Mesendoderm (in vitro differentiated cells): ENCODE measurements at regions not wholly inside any gene's neighbourhood (a gene's known extent, or its start where the extent isn't known, plus 50 kb on each side); places are given as distances from the start of the nearest gene placed in this dataset.

ENCODE experiments used
- DNase-seq: peaks from one replicate; pipeline ENCODE4 v3.0.0; 2013
- H2AK5ac ChIP-seq: 2 replicates; pipeline ENCODE4 v1.6.1; 2013; ENCODE audit warnings: low read length, inconsistent platforms
- H2BK120ac ChIP-seq: 2 replicates; pipeline ENCODE4 v1.6.1; 2013; ENCODE audit warnings: low read depth, mild to moderate bottlenecking, low read length, moderate library complexity, mixed read lengths
- H2BK15ac ChIP-seq: replicated peaks from 2 replicates; pipeline ENCODE4 v1.6.1; 2013; ENCODE audit warnings: low read depth, mild to moderate bottlenecking, moderate library complexity
- H2BK5ac ChIP-seq: 2 replicates; pipeline ENCODE4 v1.6.1; 2013; ENCODE audit warnings: low read length, inconsistent platforms
- H3K18ac ChIP-seq: 2 replicates; pipeline ENCODE4 v1.6.1; 2013; ENCODE audit warnings: mild to moderate bottlenecking, low read length, mixed read lengths
- H3K23ac ChIP-seq: one replicate; pipeline ENCODE4 v1.6.1; 2013; ENCODE audit warnings: low read length
- H3K27ac ChIP-seq: 2 replicates; pipeline ENCODE4 v1.5.1; 2013; ENCODE audit warnings: low read depth, mild to moderate bottlenecking, inconsistent platforms, low read length, moderate library complexity
- H3K27me3 ChIP-seq: 2 replicates; pipeline ENCODE4 v1.6.1; 2013; ENCODE audit warnings: low read length, control low read depth, mild to moderate bottlenecking, inconsistent platforms; ENCODE audit not compliant: insufficient read depth, poor library complexity
- H3K36me3 ChIP-seq: 2 replicates; pipeline ENCODE4 v1.6.1; 2013; ENCODE audit warnings: low read length, inconsistent platforms; ENCODE audit not compliant: control insufficient read depth, insufficient read depth
- H3K4ac ChIP-seq: one replicate; pipeline ENCODE4 v1.6.1; 2013; ENCODE audit warnings: low read depth, mild to moderate bottlenecking, low read length, moderate library complexity
- H3K4me1 ChIP-seq: 2 replicates; pipeline ENCODE4 v1.6.1; 2013; ENCODE audit warnings: low read depth, low read length, inconsistent platforms; ENCODE audit not compliant: control insufficient read depth
- H3K4me2 ChIP-seq: 2 replicates; pipeline ENCODE4 v1.6.1; 2013; ENCODE audit warnings: low read length
- H3K4me3 ChIP-seq: 2 replicates; pipeline ENCODE4 v1.5.1; 2013; ENCODE audit warnings: mild to moderate bottlenecking, low read length
- H3K56ac ChIP-seq: one replicate; pipeline ENCODE4 v1.6.1; 2013; ENCODE audit warnings: low read length
- H3K79me1 ChIP-seq: 2 replicates; pipeline ENCODE4 v1.6.1; 2013; ENCODE audit warnings: low read length, inconsistent platforms
- H3K79me2 ChIP-seq: 2 replicates; pipeline ENCODE4 v1.6.1; 2013; ENCODE audit warnings: mild to moderate bottlenecking, low read length; ENCODE audit not compliant: control insufficient read depth, insufficient read depth
- H3K9ac ChIP-seq: 2 replicates; pipeline ENCODE4 v1.6.1; 2013; ENCODE audit warnings: low read length, inconsistent platforms
- H4K5ac ChIP-seq: one replicate; pipeline ENCODE4 v1.6.1; 2013; ENCODE audit warnings: low read length
- H4K8ac ChIP-seq: one replicate; pipeline ENCODE4 v1.6.1; 2013; ENCODE audit warnings: low read depth, mild to moderate bottlenecking, control low read depth, low read length, moderate library complexity
- WGBS: extraction: QIAGEN DNeasy Blood & Tissue Kit; methylation state at CpG from one replicate; pipeline ENCODE4 v1.1.7; 2013; ENCODE audit warnings: low lambda C conversion rate, missing lambda C conversion rate; ENCODE audit not compliant: insufficient coverage; ENCODE audit errors: extremely low coverage; 5-methylcytosine and 5-hydroxymethylcytosine counted together

DNA sequence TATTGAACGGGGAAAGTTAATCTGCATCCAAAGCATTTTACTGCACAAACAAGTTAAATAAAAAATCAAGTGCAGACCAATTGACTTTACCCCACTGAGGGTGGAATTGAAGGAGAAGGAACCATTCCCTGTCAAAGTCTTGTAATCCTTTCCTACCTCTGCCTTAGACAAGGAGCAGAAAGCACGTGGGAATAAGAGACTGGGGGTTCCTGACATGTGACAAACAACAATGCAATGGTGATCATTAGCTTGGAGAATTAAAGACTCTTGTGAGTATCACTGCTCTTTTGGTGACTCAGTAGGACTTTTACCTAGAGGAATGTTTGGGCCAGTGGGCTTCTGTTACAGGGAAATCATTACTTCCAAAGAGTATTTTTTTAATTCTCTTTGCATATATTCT is 779.5 kb downstream of the TLR4 start:
- Histone ChIP-seq H4K8ac (no peak overlapping the region), H3K4me1 (no peaks in the 10 kb centered on the region), H3K9ac (no peak overlapping the region), H3K4me3 (no peak overlapping the region), H3K79me1 (no peaks in the 10 kb centered on the region), H3K4ac (no peak overlapping the region), H3K27ac (no peak overlapping the region), H3K36me3 (no peaks in the 10 kb centered on the region), H3K79me2 (no peaks in the 10 kb centered on the region), H2AK5ac (no peak overlapping the region), H3K18ac (no peak overlapping the region), H2BK15ac (no peak overlapping the region), H4K5ac (no peak overlapping the region), H2BK5ac (no peak overlapping the region), H3K4me2 (no peak overlapping the region), H2BK120ac (no peak overlapping the region), H3K23ac (no peak overlapping the region), H3K27me3 (no peaks in the 10 kb centered on the region), H3K56ac (no peak overlapping the region)
- no peak for DNase-seq
- WGBS = no CpG with 5 or more reads among the region's 2 CpGs

DNA sequence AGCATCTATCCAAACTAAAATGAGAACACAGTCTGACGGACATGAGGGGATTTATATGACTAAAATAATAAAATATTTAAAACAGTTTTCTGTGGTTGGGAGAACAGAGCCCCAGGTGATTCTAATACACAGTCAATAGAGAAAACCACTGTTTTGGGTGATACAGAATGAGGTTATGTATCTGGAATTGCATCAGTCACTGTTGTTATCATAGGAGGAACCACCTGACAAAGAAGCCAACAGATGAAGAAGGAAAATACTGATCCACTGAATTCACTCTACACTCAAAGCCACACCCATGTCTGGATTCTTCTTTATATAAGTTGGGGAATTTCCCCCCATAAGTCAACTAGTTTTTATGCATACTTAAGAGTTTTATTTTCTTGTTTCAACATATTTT is 799.0 kb downstream of the TLR4 start:
- H3K27ac ChIP-seq = no peak overlapping the region
- H3K4ac ChIP-seq = no peak overlapping the region
- no peak overlapping the region for H2BK15ac ChIP-seq
- H3K27me3 ChIP-seq = no peaks in the 10 kb centered on the region
- no peak overlapping the region for H3K9ac ChIP-seq
- H3K79me1 ChIP-seq = no peaks in the 10 kb centered on the region
- H3K4me1 ChIP-seq = no peaks in the 10 kb centered on the region
- no peak overlapping the region for H4K8ac ChIP-seq
- H3K18ac ChIP-seq = no peak overlapping the region
- H2AK5ac ChIP-seq = no peak overlapping the region
- no peak overlapping the region for H2BK5ac ChIP-seq
- no peak overlapping the region for H4K5ac ChIP-seq
- H3K56ac ChIP-seq = no peak overlapping the region
- DNase-seq = no peak
- no peaks in the 10 kb centered on the region for H3K36me3 ChIP-seq
- H2BK120ac ChIP-seq = no peak overlapping the region
- H3K4me2 ChIP-seq = no peak overlapping the region
- no peak overlapping the region for H3K4me3 ChIP-seq
- H3K23ac ChIP-seq = no peak overlapping the region
- no CpG with 5 or more reads among the region's 1 CpG for WGBS
- H3K79me2 ChIP-seq = no peaks in the 10 kb centered on the region

DNA sequence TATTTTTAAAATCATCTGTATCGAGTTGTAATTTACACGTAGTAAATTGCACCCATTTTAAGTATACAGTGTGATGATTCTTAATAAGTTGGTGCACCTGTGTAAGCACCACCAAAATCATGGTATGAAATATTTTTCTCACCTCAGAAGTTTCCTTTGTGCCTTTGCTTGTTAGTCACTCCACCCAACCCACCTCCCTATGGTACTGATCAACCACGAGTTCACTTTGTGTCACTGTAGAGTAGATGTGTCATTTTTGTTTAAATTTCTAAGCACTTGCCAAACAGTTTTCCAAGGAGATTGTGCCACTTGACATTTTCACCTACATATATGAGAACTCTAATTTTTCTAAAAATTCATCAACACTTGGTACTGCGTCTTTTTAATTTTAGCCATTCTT is 806.5 kb downstream of the TLR4 start:
- H3K18ac ChIP-seq = no peak overlapping the region
- no peak overlapping the region for H2BK120ac ChIP-seq
- H3K4me2 ChIP-seq = no peak overlapping the region
- no peak overlapping the region for H2BK5ac ChIP-seq
- no peaks in the 10 kb centered on the region for H3K79me1 ChIP-seq
- no peak overlapping the region for H3K56ac ChIP-seq
- no peak overlapping the region for H3K4ac ChIP-seq
- DNase-seq = no peak
- no peak overlapping the region for H3K27ac ChIP-seq
- H4K8ac ChIP-seq = no peak overlapping the region
- no peak overlapping the region for H2AK5ac ChIP-seq
- no peaks in the 10 kb centered on the region for H3K4me1 ChIP-seq
- H3K27me3 ChIP-seq = no peaks in the 10 kb centered on the region
- no peaks in the 10 kb centered on the region for H3K79me2 ChIP-seq
- H4K5ac ChIP-seq = no peak overlapping the region
- WGBS = no CpG with 5 or more reads among the region's 4 CpGs
- H2BK15ac ChIP-seq = no peak overlapping the region
- no peak overlapping the region for H3K9ac ChIP-seq
- no peak overlapping the region for H3K4me3 ChIP-seq
- no peaks in the 10 kb centered on the region for H3K36me3 ChIP-seq
- H3K23ac ChIP-seq = no peak overlapping the region

DNA sequence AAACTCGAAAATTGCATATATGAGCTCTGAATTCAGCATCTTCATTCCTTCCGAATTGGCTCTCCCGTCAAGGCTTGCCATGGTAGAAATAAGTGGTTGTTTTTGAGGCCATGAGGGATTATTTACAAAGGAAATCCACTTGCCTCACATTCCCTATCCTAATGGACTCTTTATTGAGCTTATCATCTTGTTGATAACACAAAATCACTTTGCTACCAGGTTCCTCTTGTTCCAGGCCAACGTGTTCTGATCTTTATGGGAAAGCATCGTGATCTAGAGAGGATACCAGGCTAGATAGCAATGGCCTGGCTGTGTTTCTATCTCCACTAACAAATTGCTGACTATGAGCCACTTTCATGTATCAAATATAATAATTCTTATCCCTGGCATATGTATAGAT is 811.7 kb downstream of the TLR4 start:
- H2BK120ac ChIP-seq = no peak overlapping the region
- no peak overlapping the region for H3K4me2 ChIP-seq
- H2BK5ac ChIP-seq = no peak overlapping the region
- H3K27me3 ChIP-seq = no peaks in the 10 kb centered on the region
- H3K4ac ChIP-seq = no peak overlapping the region
- no peak overlapping the region for H4K5ac ChIP-seq
- DNase-seq = peak; percentile 75
- H3K79me1 ChIP-seq = no peaks in the 10 kb centered on the region
- no peaks in the 10 kb centered on the region for H3K79me2 ChIP-seq
- no peak overlapping the region for H3K27ac ChIP-seq
- H3K23ac ChIP-seq = no peak overlapping the region
- no peak overlapping the region for H2BK15ac ChIP-seq
- no peak overlapping the region for H3K18ac ChIP-seq
- no peaks in the 10 kb centered on the region for H3K36me3 ChIP-seq
- no peak overlapping the region for H2AK5ac ChIP-seq
- WGBS = no CpG with 5 or more reads among the region's 5 CpGs
- H3K4me3 ChIP-seq = no peak overlapping the region
- H3K4me1 ChIP-seq = no peaks in the 10 kb centered on the region
- H3K56ac ChIP-seq = no peak overlapping the region
- no peak overlapping the region for H4K8ac ChIP-seq
- no peak overlapping the region for H3K9ac ChIP-seq

DNA sequence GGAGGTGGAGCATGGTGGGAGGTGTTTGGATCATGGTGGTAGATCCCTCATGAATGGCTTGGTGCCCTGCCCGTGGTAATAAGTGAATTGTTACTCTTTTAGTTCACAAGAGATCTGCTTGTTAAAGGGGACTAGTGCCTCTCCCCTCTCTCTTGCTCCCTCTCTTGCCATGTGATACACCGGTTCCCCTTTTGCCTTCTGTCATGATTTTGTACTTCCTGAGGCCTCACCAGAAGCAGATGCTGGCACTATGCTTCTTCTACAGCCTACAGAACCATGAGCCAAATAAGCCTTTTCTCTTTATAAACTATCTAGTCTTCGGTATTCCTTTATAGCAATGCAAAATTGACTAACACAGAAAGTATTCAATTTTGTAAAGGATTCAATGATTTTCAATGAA is 817.1 kb downstream of the TLR4 start:
- no peaks in the 10 kb centered on the region for H3K4me1 ChIP-seq
- no CpG with 5 or more reads among the region's 3 CpGs for WGBS
- no peak overlapping the region for H3K27ac ChIP-seq
- no peak overlapping the region for H2BK120ac ChIP-seq
- no peak overlapping the region for H4K5ac ChIP-seq
- no peak overlapping the region for H3K4me3 ChIP-seq
- H4K8ac ChIP-seq = no peak overlapping the region
- H3K79me1 ChIP-seq = no peaks in the 10 kb centered on the region
- H3K18ac ChIP-seq = no peak overlapping the region
- no peaks in the 10 kb centered on the region for H3K27me3 ChIP-seq
- no peak overlapping the region for H3K56ac ChIP-seq
- H3K9ac ChIP-seq = no peak overlapping the region
- no peak overlapping the region for H3K4me2 ChIP-seq
- no peak overlapping the region for H3K23ac ChIP-seq
- H2BK15ac ChIP-seq = no peak overlapping the region
- H2BK5ac ChIP-seq = no peak overlapping the region
- H3K79me2 ChIP-seq = no peaks in the 10 kb centered on the region
- no peaks in the 10 kb centered on the region for H3K36me3 ChIP-seq
- no peak for DNase-seq
- no peak overlapping the region for H3K4ac ChIP-seq
- no peak overlapping the region for H2AK5ac ChIP-seq

DNA sequence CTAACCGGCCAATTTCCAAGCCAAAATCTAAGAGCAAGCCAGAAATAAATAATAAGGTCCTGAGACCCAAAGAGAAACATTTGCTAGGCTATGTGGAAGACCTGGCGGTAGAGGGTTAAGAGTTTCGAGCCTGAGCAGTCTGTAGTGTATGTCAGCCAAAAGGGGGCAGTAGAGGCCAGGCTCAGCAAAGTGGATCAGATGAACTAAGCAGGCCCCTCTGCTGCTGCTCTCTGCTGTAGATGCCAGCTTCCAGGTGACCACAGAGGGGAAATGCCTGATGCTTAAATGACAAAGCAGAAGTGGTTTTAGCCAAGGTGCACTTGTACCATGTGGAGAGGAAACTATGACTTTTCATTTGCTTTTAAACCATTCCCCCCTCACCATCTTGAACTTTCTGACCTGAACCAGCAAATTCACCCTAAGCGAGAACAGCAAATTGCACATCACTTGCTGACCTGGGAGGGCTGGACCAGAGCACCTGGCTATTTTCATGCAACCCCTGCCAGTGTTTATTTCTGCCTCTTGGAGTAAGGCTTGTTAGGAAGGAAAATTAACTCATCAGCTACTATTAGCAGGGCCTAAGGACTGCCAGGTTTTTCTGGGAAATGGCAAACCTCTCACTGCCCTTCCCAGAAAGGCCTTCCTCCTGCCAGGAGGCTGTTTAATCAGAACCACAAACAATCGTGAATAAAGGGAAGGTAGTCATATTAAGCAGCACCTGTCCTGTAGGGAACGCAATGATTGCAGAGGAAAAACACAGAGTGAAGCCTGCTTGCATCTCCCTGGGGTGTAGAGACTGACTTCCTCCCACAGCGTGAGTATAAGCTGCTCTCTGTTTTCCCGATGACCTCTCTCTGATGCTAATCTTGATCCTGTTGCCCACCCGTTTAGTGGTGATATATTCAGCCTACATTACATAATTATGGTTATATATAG is 818.2 kb downstream of the TLR4 start:
- no peaks in the 10 kb centered on the region for H3K27me3 ChIP-seq
- no CpG with 5 or more reads among the region's 9 CpGs for WGBS

More for the DNA sequence above, 818.2 kb downstream of the TLR4 start:
- H3K27ac ChIP-seq = no peak overlapping the region
- H2BK5ac ChIP-seq = no peak overlapping the region
- H3K23ac ChIP-seq = no peak overlapping the region
- H3K4me3 ChIP-seq = no peak overlapping the region
- H3K4ac ChIP-seq = no peak overlapping the region
- no peak overlapping the region for H3K9ac ChIP-seq
- DNase-seq = peak; percentile 90
- no peak overlapping the region for H3K56ac ChIP-seq
- H2BK120ac ChIP-seq = no peak overlapping the region
- no peak overlapping the region for H4K8ac ChIP-seq
- H3K36me3 ChIP-seq = no peaks in the 10 kb centered on the region
- no peak overlapping the region for H3K4me2 ChIP-seq
- H2BK15ac ChIP-seq = no peak overlapping the region
- H3K4me1 ChIP-seq = no peaks in the 10 kb centered on the region
- H3K79me2 ChIP-seq = no peaks in the 10 kb centered on the region
- no peak overlapping the region for H3K18ac ChIP-seq
- no peak overlapping the region for H4K5ac ChIP-seq
- no peak overlapping the region for H2AK5ac ChIP-seq
- no peaks in the 10 kb centered on the region for H3K79me1 ChIP-seq
